GM13976 (cell line): ENCODE measurements at regions not wholly inside any gene's neighbourhood (a gene's known extent, or its start where the extent isn't known, plus 50 kb on each side); places are given as distances from the start of the nearest gene placed in this dataset.
"Not testable (repeated sequence)": the region's sequence is repeated elsewhere in the genome, so short reads cannot be mapped to it uniquely, and the experiment has no call there.

Source experiments
- DNase-seq: peaks from one replicate; pipeline ENCODE4 v3.0.0; 2012; ENCODE audit warnings: low spot score
- in situ Hi-C: fragments of 300-500 bp; cut with MboI; formaldehyde crosslinking; loops from one replicate; pipeline ENCODE4 v1.12.0; 2022; ENCODE audit warnings: low sequenced_read_pairs, mixed read lengths, inconsistent platforms; ENCODE audit not compliant: unreplicated experiment
- TF ChIP-seq, protein P1 (sequence below): IDR thresholded peaks from 2 replicates; pipeline ENCODE4 v1.5.1; 2012; ENCODE audit warnings: borderline replicate concordance, mild to moderate bottlenecking; ENCODE audit not compliant: insufficient read depth; ENCODE audit errors: extremely low read depth, missing control alignments, control extremely low read depth

DNA sequence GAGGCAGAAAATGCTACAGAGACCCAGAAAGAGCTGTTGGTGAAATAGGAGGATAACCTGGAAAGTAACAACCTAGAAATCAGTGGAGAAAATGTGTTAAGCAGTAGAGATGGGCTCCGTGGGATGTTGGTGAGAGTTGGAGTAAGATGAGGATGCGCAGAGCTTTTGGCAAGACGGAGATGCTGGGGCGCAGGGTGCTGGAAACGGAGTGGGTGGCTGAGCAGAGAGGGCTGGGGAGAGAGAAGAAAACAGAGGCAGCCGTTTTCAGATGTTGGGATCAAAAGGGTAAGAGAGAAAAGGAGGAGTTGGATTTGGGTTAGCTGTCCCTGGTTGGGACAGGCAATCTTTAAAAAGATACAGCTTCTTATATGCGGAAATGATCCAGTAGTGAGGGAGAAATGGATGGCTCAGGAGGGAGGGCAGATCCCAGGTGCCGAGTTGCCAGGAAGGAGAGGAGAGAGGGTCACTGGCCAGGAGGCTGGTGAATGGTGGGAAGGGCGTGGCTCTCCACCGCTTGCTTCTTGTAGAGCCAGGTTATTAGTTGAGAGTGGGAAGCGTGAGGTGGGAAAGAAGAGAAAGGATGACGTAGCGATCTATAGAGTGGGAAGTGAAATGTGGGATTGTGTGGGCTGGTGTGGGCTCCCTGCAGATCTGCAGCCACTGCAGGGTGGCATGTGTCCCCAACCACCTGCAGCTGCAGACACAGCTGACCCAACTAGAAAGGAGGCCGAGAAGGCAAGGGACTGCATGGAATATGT, 182.2 kb upstream of the SVIL start:
- DNase-seq = no peak
- in situ Hi-C loops = no loop called here
- TF ChIP-seq, protein P1, sequence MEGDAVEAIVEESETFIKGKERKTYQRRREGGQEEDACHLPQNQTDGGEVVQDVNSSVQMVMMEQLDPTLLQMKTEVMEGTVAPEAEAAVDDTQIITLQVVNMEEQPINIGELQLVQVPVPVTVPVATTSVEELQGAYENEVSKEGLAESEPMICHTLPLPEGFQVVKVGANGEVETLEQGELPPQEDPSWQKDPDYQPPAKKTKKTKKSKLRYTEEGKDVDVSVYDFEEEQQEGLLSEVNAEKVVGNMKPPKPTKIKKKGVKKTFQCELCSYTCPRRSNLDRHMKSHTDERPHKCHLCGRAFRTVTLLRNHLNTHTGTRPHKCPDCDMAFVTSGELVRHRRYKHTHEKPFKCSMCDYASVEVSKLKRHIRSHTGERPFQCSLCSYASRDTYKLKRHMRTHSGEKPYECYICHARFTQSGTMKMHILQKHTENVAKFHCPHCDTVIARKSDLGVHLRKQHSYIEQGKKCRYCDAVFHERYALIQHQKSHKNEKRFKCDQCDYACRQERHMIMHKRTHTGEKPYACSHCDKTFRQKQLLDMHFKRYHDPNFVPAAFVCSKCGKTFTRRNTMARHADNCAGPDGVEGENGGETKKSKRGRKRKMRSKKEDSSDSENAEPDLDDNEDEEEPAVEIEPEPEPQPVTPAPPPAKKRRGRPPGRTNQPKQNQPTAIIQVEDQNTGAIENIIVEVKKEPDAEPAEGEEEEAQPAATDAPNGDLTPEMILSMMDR = no peak

DNA sequence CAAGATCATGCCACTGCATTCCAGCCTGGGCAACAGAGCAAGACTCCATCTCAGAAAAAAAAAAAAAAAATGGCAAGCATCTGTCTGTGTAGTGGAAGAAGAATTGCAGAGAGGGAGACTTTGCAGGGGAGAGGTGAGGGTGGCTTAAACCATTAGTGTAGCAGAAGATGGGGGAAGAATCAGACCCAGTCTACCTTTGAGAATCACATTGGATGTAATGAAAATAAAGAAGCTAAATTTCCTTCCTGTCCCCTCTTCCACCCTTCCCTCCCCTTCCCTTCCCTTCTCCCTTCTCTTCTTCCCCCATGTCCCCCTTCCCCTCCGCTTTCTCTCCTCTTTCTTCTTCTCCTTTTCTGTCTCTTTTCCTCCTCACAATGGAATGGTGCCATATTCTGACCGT, 180.8 kb upstream of the SVIL start:
- TF ChIP-seq, protein P1 = no peak
- in situ Hi-C loops = no loop called here
- no peak for DNase-seq

DNA sequence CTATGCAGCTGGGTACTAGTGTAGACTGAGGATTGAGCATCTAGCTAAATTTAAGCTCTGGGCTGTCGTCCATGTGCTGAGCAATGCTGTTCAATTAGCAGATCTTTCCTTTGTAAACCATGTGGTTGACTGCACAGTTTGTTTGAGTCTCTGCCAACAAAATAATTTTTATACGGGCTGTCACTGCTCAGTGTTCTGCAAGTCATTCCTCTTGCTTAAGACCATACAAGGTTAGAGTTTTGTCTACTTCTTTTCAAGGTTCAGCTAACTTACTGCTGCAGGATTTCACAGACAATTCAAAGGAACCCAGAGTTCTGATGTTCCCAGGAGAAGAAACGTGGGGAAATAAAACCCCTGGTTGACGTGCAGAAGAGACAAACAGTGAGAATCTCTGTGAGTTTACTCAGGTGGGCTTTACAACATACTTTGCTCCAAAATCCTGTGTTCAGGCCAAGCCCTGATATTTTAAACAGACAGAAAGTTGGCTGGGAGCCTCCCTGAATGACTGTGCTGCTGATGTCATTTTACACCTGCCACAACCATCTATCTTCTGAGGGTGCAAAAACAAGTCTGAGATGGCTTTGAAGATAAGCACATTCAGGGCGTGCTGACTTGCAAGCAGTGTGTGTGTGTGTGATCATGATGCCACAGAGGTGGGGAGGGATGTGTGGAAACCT, 177.1 kb upstream of the SVIL start:
- TF ChIP-seq, protein P1 = no peak
- no peak for DNase-seq
- in situ Hi-C loops = no loop called here

DNA sequence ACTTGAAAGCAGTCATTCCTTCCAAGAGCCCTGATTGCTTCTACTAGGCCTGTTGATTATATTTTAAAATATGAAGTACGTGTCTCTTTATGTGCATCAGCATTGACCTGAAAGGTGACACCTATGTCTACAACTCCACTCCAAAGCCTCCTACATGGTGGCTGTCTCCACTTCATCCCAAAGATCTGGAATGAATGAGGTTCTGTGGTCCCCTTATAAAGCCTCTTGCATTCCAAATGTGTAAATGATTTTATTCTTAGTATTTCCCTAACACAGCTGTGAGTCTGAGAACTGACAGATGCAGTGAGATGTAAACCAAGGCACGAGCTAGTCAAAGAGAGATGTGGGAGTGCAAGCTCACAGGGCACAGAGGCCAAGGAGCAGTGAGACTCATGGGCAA, 176.0 kb upstream of the SVIL start:
- TF ChIP-seq, protein P1 = no peak
- in situ Hi-C loops = no loop called here
- DNase-seq = no peak

DNA sequence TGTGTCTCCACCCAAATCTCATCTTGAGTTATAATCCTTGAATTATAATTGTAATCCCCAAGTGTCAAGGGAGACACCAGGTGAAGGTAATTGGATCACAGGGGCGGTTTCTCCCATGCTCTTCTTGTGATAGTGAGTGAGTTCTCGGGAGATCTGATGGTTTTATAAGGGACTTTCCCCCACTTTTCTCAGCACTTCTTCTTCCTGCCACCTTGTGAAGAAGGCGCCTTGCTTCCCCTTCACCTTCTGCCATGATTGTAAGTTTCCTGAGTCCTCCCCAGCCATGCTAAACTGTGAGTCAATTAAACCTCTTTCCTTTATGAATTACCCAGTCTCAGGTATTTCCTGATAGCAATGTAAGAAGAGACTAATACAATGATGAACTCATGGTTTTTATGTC, 175.5 kb upstream of the SVIL start:
- in situ Hi-C loops, DNase-seq: not testable (repeated sequence)

DNA sequence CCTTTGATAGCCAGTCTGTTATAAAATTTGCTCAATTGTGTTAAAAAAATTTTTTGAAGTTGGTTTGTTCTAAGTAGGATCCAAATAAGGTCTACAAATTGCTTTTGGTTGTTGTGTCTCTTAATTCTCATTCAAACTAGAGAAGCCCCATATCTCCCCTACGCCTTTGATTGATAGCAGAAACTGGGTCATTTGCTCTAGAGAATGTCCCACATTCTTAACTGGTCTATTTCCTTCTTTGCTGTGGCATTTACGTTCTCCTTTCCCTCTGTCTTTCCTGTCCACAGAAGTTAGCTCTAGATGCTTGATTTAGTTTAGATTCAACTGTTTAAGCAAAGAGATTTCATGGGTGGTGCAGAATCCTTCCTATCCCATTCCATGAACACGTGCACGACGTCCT, 174.6 kb upstream of the SVIL start:
- no peak for DNase-seq
- TF ChIP-seq, protein P1 = no peak
- in situ Hi-C loops = no loop called here

DNA sequence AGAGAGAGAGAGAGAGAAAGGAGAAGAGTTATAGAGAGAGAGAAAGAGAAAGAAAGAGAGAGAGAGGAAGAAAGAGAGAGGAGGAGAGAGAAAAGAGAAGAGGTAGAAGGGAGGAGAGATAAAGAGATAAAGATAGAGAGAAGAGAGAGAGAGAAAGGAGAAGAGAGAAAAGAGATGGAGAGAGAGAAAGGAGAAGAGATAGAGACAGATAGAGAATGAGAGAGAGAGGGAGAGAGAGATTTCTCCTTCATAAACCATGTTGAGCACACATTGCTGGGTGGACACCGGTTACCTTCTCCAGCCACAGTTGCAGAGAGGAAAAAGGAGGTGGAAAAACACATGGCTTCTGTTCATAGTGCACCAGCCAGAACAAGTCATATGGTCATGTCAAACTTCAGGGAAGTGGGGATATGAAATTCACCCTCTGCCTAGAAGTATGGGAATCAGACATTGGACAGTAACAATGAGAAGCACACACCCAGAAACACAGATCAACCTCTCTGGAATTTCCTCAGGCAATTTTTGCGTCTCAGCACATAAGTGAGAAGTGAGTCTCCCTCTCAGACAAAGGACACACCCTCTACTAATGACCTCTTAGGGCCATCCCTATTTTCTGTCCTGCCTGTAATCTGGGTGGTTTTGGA, 172.5 kb upstream of the SVIL start:
- TF ChIP-seq, protein P1 = no peak
- in situ Hi-C loops = no loop called here
- DNase-seq = no peak
